Ascending aorta (tissue), 2 donors: ENCODE measurements at regions not wholly inside any gene's neighbourhood (a gene's known extent, or its start where the extent isn't known, plus 50 kb on each side); places are given as distances from the start of the nearest gene placed in this dataset.

ENCODE experiments used
- DNase-seq, 2 donors: peaks; one replicate each; pipeline ENCODE4 v3.0.0-alpha.2; 2019; ENCODE audit warnings: low spot score in 2 of 2
- H3K27ac ChIP-seq, 2 donors: fragments of 200-600 bp; sonication (generic); one replicate each; pipeline ENCODE4 v1.5.1; 2016 to 2017; ENCODE audit warnings: mild to moderate bottlenecking in 1 of 2
- H3K27me3 ChIP-seq: fragments of 200-600 bp; sonication (generic); one replicate; pipeline ENCODE4 v1.5.1; 2017
- H3K36me3 ChIP-seq, 2 donors: fragments of 200-600 bp; sonication (generic); one replicate each; pipeline ENCODE4 v1.5.1; 2016
- H3K4me1 ChIP-seq, 2 donors: fragments of 200-600 bp; sonication (generic); one replicate each; pipeline ENCODE4 v1.5.1; 2016 to 2017; ENCODE audit warnings: mild to moderate bottlenecking in 1 of 2
- H3K4me3 ChIP-seq, 2 donors: fragments of 200-600 bp; sonication (generic); one replicate each; pipeline ENCODE4 v1.5.1; 2016 to 2017; ENCODE audit warnings: mild to moderate bottlenecking in 1 of 2
- H3K9me3 ChIP-seq, 2 donors: fragments of 200-600 bp; sonication (generic); one replicate each; pipeline ENCODE4 v1.5.1; 2016
- intact Hi-C: fragments of 100-400 bp; cut with DNase I; formaldehyde crosslinking; loops from one replicate; pipeline ENCODE4 v1.15.1; 2023
- TF ChIP-seq, protein P1 (sequence below), 3 experiments: fragments of 200-600 bp in 2 of 3; fragments of 450-650 bp in 1 of 3; sonication (generic) in 2 of 3; IDR thresholded peaks; one replicate each; pipeline ENCODE4 v1.5.1; 2016 to 2019; ENCODE audit warnings: antibody characterized with exemption in 3 of 3, mild to moderate bottlenecking in 1 of 3, moderate library complexity in 1 of 3

DNA sequence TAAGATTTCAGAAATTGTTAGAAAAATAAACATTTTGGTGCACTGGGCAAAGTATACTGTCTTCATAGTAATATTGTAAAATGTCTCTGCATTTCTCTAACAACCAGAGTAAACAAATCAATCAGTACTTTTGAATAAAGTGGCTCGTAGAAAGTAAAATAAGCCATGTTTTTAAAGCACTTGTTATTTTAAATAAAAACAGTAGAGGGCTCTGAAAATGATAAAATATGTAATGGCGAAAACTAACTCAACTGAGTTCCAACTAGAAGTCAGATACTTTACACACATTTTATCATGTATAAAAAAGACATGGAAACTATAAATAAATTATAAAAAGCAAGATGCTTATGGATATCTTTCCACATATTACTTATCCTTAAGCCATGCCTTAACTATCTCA, 1134.4 kb downstream of the PDHA2 start:
- Histone ChIP-seq H3K4me3 (no peak overlapping the region), H3K9me3 (no peaks in the 10 kb centered on the region), H3K27ac (no peak overlapping the region), H3K4me1 (no peaks in the 10 kb centered on the region), H3K27me3 (no peaks in the 10 kb centered on the region), H3K36me3 (no peaks in the 10 kb centered on the region)
- no peak for DNase-seq
- TF ChIP-seq, protein P1, sequence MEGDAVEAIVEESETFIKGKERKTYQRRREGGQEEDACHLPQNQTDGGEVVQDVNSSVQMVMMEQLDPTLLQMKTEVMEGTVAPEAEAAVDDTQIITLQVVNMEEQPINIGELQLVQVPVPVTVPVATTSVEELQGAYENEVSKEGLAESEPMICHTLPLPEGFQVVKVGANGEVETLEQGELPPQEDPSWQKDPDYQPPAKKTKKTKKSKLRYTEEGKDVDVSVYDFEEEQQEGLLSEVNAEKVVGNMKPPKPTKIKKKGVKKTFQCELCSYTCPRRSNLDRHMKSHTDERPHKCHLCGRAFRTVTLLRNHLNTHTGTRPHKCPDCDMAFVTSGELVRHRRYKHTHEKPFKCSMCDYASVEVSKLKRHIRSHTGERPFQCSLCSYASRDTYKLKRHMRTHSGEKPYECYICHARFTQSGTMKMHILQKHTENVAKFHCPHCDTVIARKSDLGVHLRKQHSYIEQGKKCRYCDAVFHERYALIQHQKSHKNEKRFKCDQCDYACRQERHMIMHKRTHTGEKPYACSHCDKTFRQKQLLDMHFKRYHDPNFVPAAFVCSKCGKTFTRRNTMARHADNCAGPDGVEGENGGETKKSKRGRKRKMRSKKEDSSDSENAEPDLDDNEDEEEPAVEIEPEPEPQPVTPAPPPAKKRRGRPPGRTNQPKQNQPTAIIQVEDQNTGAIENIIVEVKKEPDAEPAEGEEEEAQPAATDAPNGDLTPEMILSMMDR (IDR thresholded peaks at IDR 0.05) = no peak
- intact Hi-C loops = no loop called here

DNA sequence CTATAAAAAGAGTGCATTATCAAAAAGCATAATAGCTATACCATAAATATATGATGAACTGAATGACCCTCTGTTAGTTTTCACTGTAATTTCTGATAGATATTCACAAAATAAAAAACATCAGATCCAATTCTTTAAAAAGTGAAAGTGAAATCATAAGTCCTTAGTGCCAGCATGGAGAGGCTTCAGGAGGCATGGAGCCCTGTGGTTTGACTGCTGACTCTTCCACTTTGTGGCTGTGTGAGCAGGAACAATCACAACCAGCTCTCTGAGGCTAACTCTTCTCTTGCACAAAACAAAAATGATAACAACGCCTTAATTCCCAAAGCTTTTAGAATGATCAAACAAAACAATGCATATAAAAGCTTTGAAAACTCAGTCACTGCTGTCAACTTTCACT, 1143.9 kb downstream of the PDHA2 start:
- no peaks in the 10 kb centered on the region for H3K27me3 ChIP-seq
- H3K36me3 ChIP-seq = no peaks in the 10 kb centered on the region
- intact Hi-C loops = no loop called here
- TF ChIP-seq, protein P1 (IDR thresholded peaks at IDR 0.05) = no peak
- no peak for DNase-seq
- H3K4me3 ChIP-seq = peak overlapping the region in 1 of 2 donors; percentile 23
- H3K27ac ChIP-seq = no peak overlapping the region
- H3K9me3 ChIP-seq = no peaks in the 10 kb centered on the region
- no peaks in the 10 kb centered on the region for H3K4me1 ChIP-seq

DNA sequence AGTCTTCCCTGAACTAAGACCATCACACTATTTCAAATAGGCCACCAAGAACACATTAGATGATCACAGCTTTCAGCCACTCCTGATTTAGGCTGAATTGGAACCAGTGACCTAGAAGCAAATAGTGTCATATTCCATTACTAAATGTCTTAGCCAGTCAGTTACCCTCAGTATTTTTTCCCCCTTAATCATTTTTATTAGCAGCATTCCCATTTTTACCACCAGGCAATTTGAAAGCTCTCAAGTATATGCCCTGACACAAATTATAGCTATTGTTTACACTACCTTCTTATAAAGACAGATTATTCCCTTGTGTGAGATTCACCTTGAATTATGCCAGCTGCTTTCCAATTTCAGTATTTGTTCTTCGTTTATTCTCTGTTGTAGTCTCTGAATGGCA, 1146.9 kb downstream of the PDHA2 start:
- Histone ChIP-seq H3K4me1 (no peaks in the 10 kb centered on the region), H3K4me3 (no peak overlapping the region), H3K36me3 (no peaks in the 10 kb centered on the region), H3K27ac (no peak overlapping the region), H3K9me3 (no peaks in the 10 kb centered on the region), H3K27me3 (no peaks in the 10 kb centered on the region)
- intact Hi-C loops = no loop called here
- TF ChIP-seq, protein P1 (IDR thresholded peaks at IDR 0.05) = no peak
- DNase-seq = no peak

DNA sequence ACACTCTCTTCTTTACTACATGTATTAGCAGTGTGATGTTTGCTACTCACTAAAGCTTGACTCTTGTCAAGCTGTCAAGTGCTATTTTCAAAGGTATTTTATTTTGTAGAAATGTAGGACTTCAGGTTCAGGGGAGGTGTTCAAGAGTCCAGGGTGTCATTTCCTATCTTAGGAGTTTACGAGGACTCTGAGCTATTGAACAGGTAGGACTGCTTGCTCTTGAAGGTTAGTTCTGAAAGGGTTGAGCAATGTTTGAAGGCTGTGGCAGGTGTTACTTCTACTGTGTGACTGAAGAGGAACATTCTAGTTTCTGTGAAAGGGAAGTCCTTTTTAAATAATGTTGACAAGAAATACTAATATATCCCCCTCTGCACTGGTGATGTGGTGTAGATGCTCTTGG, 1151.2 kb downstream of the PDHA2 start:
- no peaks in the 10 kb centered on the region for H3K9me3 ChIP-seq
- H3K4me1 ChIP-seq = no peaks in the 10 kb centered on the region
- H3K36me3 ChIP-seq = no peaks in the 10 kb centered on the region
- no peak overlapping the region for H3K27ac ChIP-seq
- intact Hi-C loops = no loop called here
- TF ChIP-seq, protein P1 (IDR thresholded peaks at IDR 0.05) = no peak
- no peaks in the 10 kb centered on the region for H3K27me3 ChIP-seq
- no peak overlapping the region for H3K4me3 ChIP-seq
- DNase-seq = no peak

DNA sequence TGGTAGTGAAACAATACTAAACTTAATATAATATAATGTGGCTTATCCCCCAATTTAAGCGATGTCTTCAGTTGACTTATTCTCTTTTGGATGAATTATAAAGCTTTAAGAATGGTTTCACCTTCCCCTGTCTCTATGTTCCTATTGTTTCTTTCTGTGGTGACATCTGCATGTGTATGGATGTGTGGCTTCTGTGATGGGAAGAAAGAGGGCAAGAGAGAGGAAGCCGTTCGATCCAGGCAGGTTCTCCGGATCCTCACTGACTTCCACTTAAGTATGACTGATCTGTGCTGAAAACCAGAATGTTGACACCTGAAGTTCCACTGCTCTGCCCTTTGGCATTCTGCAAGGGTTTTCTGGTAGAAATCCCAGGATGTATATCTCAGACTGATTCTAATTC, 1150.8 kb downstream of the STPG2 start:
- Histone ChIP-seq H3K9me3 (no peaks in the 10 kb centered on the region), H3K27me3 (no peaks in the 10 kb centered on the region), H3K4me1 (no peaks in the 10 kb centered on the region), H3K4me3 (no peak overlapping the region), H3K27ac (no peak overlapping the region), H3K36me3 (no peaks in the 10 kb centered on the region)
- TF ChIP-seq, protein P1 (IDR thresholded peaks at IDR 0.05) = no peak
- intact Hi-C loops = no loop called here
- no peak for DNase-seq

DNA sequence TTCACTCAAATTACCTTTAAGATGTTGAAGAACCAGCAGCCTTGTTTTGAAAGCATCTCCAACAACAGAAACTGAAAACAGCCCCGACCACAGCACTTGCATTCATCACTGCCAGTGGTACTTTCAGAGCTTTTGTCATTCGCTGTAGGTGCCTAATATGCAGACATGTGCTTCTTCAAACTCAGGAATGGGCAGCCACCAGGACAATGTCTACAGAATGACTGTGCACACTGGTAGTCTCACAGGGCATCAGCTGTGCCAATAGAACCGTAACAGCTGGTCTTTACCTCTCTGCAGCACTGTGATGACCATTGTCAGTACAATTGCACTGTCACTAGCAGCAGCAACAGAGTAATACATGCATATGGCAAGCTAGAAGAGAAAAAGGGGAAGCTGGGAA, 1149.7 kb downstream of the STPG2 start:
- Histone ChIP-seq H3K9me3 (no peaks in the 10 kb centered on the region), H3K4me3 (no peak overlapping the region), H3K27me3 (no peaks in the 10 kb centered on the region), H3K27ac (no peak overlapping the region), H3K36me3 (no peaks in the 10 kb centered on the region), H3K4me1 (no peaks in the 10 kb centered on the region)
- TF ChIP-seq, protein P1 (IDR thresholded peaks at IDR 0.05) = no peak
- intact Hi-C loops = no loop called here
- DNase-seq = no peak
